IMR-90 (cell line): ENCODE measurements at regions not wholly inside any gene's neighbourhood (a gene's known extent, or its start where the extent isn't known, plus 50 kb on each side); places are given as distances from the start of the nearest gene placed in this dataset.

ENCODE experiments used
- ATAC-seq: fragments of 200-7000 bp; cut with Tn5 transposase; 2 replicates; pipeline ENCODE4 v1.9.1; 2020; ENCODE audit warnings: low read depth, mild to moderate bottlenecking, moderate library complexity
- BruUV-seq: library from RNA; stranded (reverse); fragments of 400-500 nt; replicated peaks from 2 replicates; lab custom pipeline; 2021; lab: Mats Ljungman, UMichigan
- CTCF ChIA-PET: fragments of 300-600 bp; formaldehyde crosslinking; extraction: SDS; loops from one replicate; lab custom pipeline; 2021; ENCODE audit warnings: antibody characterized with exemption; lab: Yijun Ruan, JAX
- POLR2A ChIA-PET: fragments of 300-600 bp; sonication (Branson Sonifier 250); formaldehyde crosslinking; loops from one replicate; lab custom pipeline; 2022; ENCODE audit warnings: antibody characterized with exemption; ENCODE audit not compliant: unreplicated experiment; lab: Charles Lee
- DNase-seq: peaks from one replicate; pipeline ENCODE4 v3.0.0; 2013
- H2AFZ ChIP-seq: replicated peaks from 2 replicates; pipeline ENCODE3; 2013; ENCODE audit warnings: low read length, mild to moderate bottlenecking; ENCODE audit not compliant: poor library complexity
- H2AK5ac ChIP-seq: 2 replicates; pipeline ENCODE4 v1.6.1; 2013; ENCODE audit warnings: low read depth, low read length, inconsistent platforms
- H2AK9ac ChIP-seq: replicated peaks from 2 replicates; pipeline ENCODE3; 2013; ENCODE audit warnings: mild to moderate bottlenecking, low read depth, low read length, moderate library complexity; ENCODE audit not compliant: poor library complexity
- H2BK120ac ChIP-seq: 2 replicates; pipeline ENCODE4 v1.6.1; 2013; ENCODE audit warnings: low read depth, low read length, inconsistent platforms
- H2BK15ac ChIP-seq: 3 replicates; pipeline ENCODE4 v1.6.1; 2013; ENCODE audit warnings: low read depth, low read length, inconsistent platforms
- H2BK20ac ChIP-seq: 2 replicates; pipeline ENCODE4 v1.6.1; 2013; ENCODE audit warnings: low read depth, mild to moderate bottlenecking, inconsistent platforms, low read length, moderate library complexity
- H2BK5ac ChIP-seq: 2 replicates; pipeline ENCODE4 v1.6.1; 2013; ENCODE audit warnings: mild to moderate bottlenecking, low read depth, low read length, inconsistent platforms; ENCODE audit not compliant: poor library complexity, severe bottlenecking
- H3K14ac ChIP-seq: replicated peaks from 2 replicates; pipeline ENCODE4 v1.6.1; 2013; ENCODE audit warnings: low read depth, low read length, inconsistent platforms
- H3K18ac ChIP-seq: 2 replicates; pipeline ENCODE4 v1.6.1; 2013; ENCODE audit warnings: low read depth, low read length, control low read depth
- H3K23ac ChIP-seq: 2 replicates; pipeline ENCODE4 v1.6.1; 2013; ENCODE audit warnings: low read depth, low read length, inconsistent platforms
- H3K27ac ChIP-seq: 2 replicates; pipeline ENCODE4 v1.5.1; 2013; ENCODE audit warnings: mild to moderate bottlenecking, control low read depth, low read length; ENCODE audit not compliant: insufficient read depth
- H3K27me3 ChIP-seq: 2 replicates; pipeline ENCODE4 v1.6.1; 2013; ENCODE audit warnings: low read length; ENCODE audit not compliant: control insufficient read depth, insufficient read depth
- H3K36me3 ChIP-seq: 2 replicates; pipeline ENCODE4 v1.6.1; 2013; ENCODE audit warnings: low read length, mixed read lengths; ENCODE audit not compliant: control insufficient read depth, insufficient read depth
- H3K4ac ChIP-seq: 2 replicates; pipeline ENCODE4 v1.6.1; 2013; ENCODE audit warnings: low read depth, low read length, inconsistent platforms
- H3K4me1 ChIP-seq: 2 replicates; pipeline ENCODE4 v1.6.1; 2013; ENCODE audit warnings: low read length, mixed read lengths; ENCODE audit not compliant: control insufficient read depth, insufficient read depth
- H3K4me2 ChIP-seq: 2 replicates; pipeline ENCODE4 v1.6.1; 2013; ENCODE audit warnings: low read depth, mild to moderate bottlenecking, control low read depth, low read length, moderate library complexity
- H3K4me3 ChIP-seq: 2 replicates; pipeline ENCODE4 v1.5.1; 2013; ENCODE audit warnings: low read depth, mild to moderate bottlenecking, control low read depth, low read length, moderate library complexity; ENCODE audit not compliant: insufficient read depth
- H3K56ac ChIP-seq: 2 replicates; pipeline ENCODE4 v1.6.1; 2013; ENCODE audit warnings: low read length, inconsistent platforms; ENCODE audit not compliant: insufficient read depth; ENCODE audit errors: extremely low read depth
- H3K79me1 ChIP-seq, 2 experiments: 2 replicates each; pipeline ENCODE4 v1.6.1; 2013; ENCODE audit warnings: low read length in 2 of 2, inconsistent platforms in 1 of 2, low read depth in 1 of 2
- H3K9ac ChIP-seq: 2 replicates; pipeline ENCODE4 v1.6.1; 2013; ENCODE audit warnings: low read depth, low read length, control low read depth
- H3K9me1 ChIP-seq: 2 replicates; pipeline ENCODE4 v1.6.1; 2013; ENCODE audit warnings: low read length, inconsistent platforms; ENCODE audit not compliant: insufficient read depth
- H3K9me3 ChIP-seq: 2 replicates; pipeline ENCODE4 v1.6.1; 2013; ENCODE audit warnings: low read length; ENCODE audit not compliant: control insufficient read depth, insufficient read depth
- H4K20me1 ChIP-seq: 2 replicates; pipeline ENCODE4 v1.6.1; 2013; ENCODE audit warnings: low read length, inconsistent platforms; ENCODE audit not compliant: insufficient read depth
- H4K5ac ChIP-seq: 2 replicates; pipeline ENCODE4 v1.6.1; 2013; ENCODE audit warnings: mild to moderate bottlenecking, low read depth, low read length, control low read depth
- H4K8ac ChIP-seq, 2 experiments: 2 replicates each; pipeline ENCODE4 v1.6.1; 2013; ENCODE audit warnings: low read depth in 2 of 2, low read length in 2 of 2, control low read depth in 1 of 2, inconsistent platforms in 1 of 2
- H4K91ac ChIP-seq: 2 replicates; pipeline ENCODE4 v1.6.1; 2013; ENCODE audit warnings: low read depth, low read length, inconsistent platforms; ENCODE audit not compliant: insufficient read depth
- ELK1 ChIP-seq: fragments of 150-350 bp; IDR thresholded peaks from 2 replicates; pipeline ENCODE4 v1.6.1; 2016; ENCODE audit warnings: low read depth, mild to moderate bottlenecking, low read length, moderate library complexity, borderline replicate concordance
- MAZ ChIP-seq: IDR thresholded peaks from 2 replicates; pipeline ENCODE4 v1.6.1; 2012; ENCODE audit warnings: low read depth, mild to moderate bottlenecking, low read length, improper control_type of control experiment, moderate library complexity, borderline replicate concordance
- RFX5 ChIP-seq: IDR thresholded peaks from 2 replicates; pipeline ENCODE4 v1.8.0; 2012; ENCODE audit warnings: low read depth, mild to moderate bottlenecking, low read length, moderate library complexity
- WGBS, 2 experiments: methylation state at CpG; one replicate each; pipeline versions ENCODE4 v1.1.5 to v1.1.7; 2013; ENCODE audit warnings: missing lambda C conversion rate in 2 of 2; ENCODE audit not compliant: insufficient read length in 1 of 2; ENCODE audit errors: extremely low coverage in 2 of 2; 5-methylcytosine and 5-hydroxymethylcytosine counted together
- dilution Hi-C: fragments of 300-500 bp; cut with HindIII; formaldehyde crosslinking; loops from one replicate; pipeline ENCODE4 v1.14.3; 2018; ENCODE audit warnings: low sequenced_read_pairs; ENCODE audit not compliant: unreplicated experiment
- in situ Hi-C: fragments of 300-500 bp; cut with MboI; formaldehyde crosslinking; loops from 3 replicates; pipeline ENCODE4 v1.14.3; 2019; ENCODE audit warnings: low sequenced_read_pairs, inconsistent platforms, mixed read lengths
- intact Hi-C: fragments of 100-400 bp; cut with micrococcal nuclease; formaldehyde crosslinking; loops from 2 replicates; pipeline ENCODE4 v1.10.0; 2022
- TF ChIP-seq, protein P1 (sequence below): fragments of 150-350 bp; IDR thresholded peaks from 2 replicates; pipeline ENCODE4 v1.6.1; 2017; ENCODE audit warnings: mild to moderate bottlenecking, antibody characterized with exemption, low read length, low read depth

- H2BK20ac ChIP-seq: no peak overlapping the region
- no peaks in the 10 kb centered on the region for H3K36me3 ChIP-seq
- no peaks in the 10 kb centered on the region for H4K20me1 ChIP-seq
- no peaks in the 10 kb centered on the region for H3K79me1 ChIP-seq
- no peak overlapping the region for H3K18ac ChIP-seq
- no peak overlapping the region for H3K9ac ChIP-seq
- intact Hi-C loops (no loop called here), in situ Hi-C loops (no loop called here), dilution Hi-C loops (no loop called here)
- WGBS, 2 experiments: 60% methylated on average over 2 of the region's 2 CpGs; no CpG with 5 or more reads in 1 of the 2 experiments
- H2BK15ac ChIP-seq: no peak overlapping the region
- no peak overlapping the region for H2BK120ac ChIP-seq
- no peak overlapping the region for H2AFZ ChIP-seq
- H2AK5ac ChIP-seq: no peak overlapping the region
- no peak overlapping the region for H2BK5ac ChIP-seq
- no peak overlapping the region for H3K56ac ChIP-seq
- H3K14ac ChIP-seq: no peak overlapping the region
- no peak overlapping the region for H3K4me2 ChIP-seq
- H3K4ac ChIP-seq: no peak overlapping the region
- BruUV-seq: no TSS peak
- ATAC-seq: no peak
- no peaks in the 10 kb centered on the region for H3K9me1 ChIP-seq
- no peak overlapping the region for H3K27ac ChIP-seq
- CTCF ChIA-PET: no interaction called here
- no peak for DNase-seq
- no peak overlapping the region for H4K5ac ChIP-seq
- no peaks in the 10 kb centered on the region for H3K9me3 ChIP-seq
- no peak overlapping the region for H3K4me3 ChIP-seq
- POLR2A ChIA-PET: no interaction called here
- TF ChIP-seq RFX5 (no peak), MAZ (no peak), ELK1 (no peak)
- TF ChIP-seq, protein P1, sequence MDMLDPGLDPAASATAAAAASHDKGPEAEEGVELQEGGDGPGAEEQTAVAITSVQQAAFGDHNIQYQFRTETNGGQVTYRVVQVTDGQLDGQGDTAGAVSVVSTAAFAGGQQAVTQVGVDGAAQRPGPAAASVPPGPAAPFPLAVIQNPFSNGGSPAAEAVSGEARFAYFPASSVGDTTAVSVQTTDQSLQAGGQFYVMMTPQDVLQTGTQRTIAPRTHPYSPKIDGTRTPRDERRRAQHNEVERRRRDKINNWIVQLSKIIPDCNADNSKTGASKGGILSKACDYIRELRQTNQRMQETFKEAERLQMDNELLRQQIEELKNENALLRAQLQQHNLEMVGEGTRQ: no peak
- no peaks in the 10 kb centered on the region for H3K27me3 ChIP-seq
- no peak overlapping the region for H4K91ac ChIP-seq
- H3K23ac ChIP-seq: no peak overlapping the region
- H4K8ac ChIP-seq: no peak overlapping the region
- no peaks in the 10 kb centered on the region for H3K4me1 ChIP-seq
- no peak overlapping the region for H2AK9ac ChIP-seq
Observed at GRCh38 chr12:70077441-70077840, 165.8 kb upstream of the CNOT2 start.
